A172 (cell line): ENCODE measurements at regions not wholly inside any gene's neighbourhood (a gene's known extent, or its start where the extent isn't known, plus 50 kb on each side); places are given as distances from the start of the nearest gene placed in this dataset.
"Not testable (repeated sequence)": the region's sequence is repeated elsewhere in the genome, so short reads cannot be mapped to it uniquely, and the experiment has no call there.

Source experiments
- DNase-seq: peaks from one replicate; pipeline ENCODE4 v3.0.0-alpha.2; 2015; ENCODE audit warnings: low spot score

GRCh38 chr7:76849887-76850563 is 182.1 kb downstream of the SPDYE17 start:
- not testable (repeated sequence) for DNase-seq

DNA sequence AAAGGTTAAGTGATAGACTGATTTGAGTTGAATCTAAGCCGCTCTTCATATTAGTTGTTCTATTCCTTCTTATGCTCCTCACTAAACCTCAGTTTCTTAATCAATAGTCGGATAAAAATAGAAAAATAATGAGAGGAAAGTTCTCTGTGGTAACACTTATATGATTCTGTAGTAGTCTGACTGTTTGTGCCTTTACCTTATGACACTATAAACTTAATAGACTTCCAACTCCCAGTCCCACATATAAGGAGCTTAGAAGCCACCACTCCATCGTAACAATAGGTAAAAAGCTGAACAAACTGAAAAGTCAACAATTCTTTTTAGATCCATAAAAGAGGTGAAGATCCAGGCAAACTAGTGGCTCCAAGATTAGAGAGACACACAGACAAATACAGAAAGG is 192.3 kb downstream of the SPDYE17 start:
- DNase-seq: not testable (repeated sequence)

DNA sequence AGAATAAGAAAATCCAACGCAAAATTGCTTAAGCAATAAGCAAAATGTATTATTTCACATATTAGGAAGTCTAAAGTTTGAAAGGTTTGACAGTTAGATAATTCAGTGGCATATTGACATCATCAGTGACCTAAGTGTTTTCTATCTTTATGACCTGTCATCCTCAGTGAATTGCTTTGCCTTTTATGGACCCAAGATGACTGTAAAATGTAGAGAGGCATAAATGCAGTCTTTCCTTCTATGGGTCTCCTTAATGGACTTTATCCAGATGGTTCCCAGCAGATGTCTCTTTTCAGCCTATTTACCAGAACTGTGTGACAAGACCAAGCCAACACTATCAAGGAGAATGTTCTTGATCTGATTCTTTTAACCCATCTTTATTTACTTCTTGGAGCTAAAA is 192.9 kb downstream of the SPDYE17 start:
- not testable (repeated sequence) for DNase-seq

DNA sequence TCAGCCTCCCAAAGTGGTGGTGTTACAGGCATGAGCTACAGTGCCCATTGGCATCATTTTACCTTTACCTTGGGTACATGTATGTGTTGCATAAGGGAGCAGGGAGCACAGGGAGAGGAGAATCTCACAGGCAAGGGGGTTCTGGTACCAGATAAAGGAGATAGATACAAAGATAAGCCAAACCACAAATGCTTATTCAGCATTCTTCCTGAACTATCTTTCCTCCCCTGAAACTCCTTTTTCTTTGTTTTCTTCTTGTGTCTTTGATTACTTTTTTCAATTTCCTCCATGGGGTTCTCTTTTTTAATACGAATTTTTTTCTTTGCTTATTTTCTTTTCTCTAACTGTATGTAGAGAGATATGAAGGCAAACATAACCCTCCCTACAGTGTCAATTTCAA is 193.8 kb downstream of the SPDYE17 start:
- DNase-seq: not testable (repeated sequence)

- DNase-seq: not testable (repeated sequence)
These were observed 202.2 kb upstream of the POMZP3 start for GRCh38 chr7:76829233-76829632.

DNA sequence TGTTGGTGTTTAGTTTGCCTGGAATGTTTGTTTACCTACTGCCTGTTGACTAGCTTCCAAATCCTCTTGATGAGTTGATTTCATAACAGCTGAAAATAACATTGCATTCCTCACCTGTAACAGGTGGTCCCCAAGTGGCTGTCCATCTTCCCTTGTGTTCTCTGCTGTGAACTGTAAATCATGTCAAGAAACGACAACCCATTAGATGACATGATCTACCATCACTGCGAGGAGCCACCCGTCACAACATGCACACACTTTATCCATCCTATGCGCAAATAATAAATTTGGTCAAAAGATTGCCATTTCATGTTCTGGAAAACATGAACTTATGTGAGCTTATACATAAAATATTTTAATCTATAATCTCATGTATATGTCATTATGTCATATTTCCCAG is 199.1 kb upstream of the POMZP3 start:
- not testable (repeated sequence) for DNase-seq

- DNase-seq: not testable (repeated sequence)
These were observed 182.8 kb upstream of the POMZP3 start for GRCh38 chr7:76809856-76810255.

- not testable (repeated sequence) for DNase-seq
These were observed 180.6 kb upstream of the POMZP3 start for GRCh38 chr7:76807588-76808100.

GRCh38 chr7:76806460-76806859 is 179.4 kb upstream of the POMZP3 start:
- not testable (repeated sequence) for DNase-seq

DNA sequence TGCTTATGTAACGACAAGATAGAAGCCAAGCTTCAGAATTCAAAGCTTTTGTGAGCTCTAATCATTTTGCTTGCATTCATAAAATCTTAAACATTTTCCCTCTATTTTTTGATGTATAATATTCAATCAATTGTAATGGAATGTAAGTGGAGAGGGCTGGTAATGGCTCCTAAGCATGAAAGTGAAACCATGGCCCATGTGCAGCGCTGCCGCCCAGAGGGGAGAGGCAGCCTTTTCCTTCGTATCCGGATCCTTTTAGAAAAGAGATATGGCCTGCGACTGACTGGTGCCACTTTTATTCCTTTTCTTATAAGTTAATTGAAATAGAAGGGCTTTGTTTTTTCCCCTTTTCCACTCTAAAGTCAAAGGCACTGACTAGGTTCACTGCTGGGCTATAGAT is 178.9 kb upstream of the POMZP3 start:
- DNase-seq: peak; percentile 16

GRCh38 chr7:76805262-76805661 is 178.2 kb upstream of the POMZP3 start:
- not testable (repeated sequence) for DNase-seq

- peak; percentile 16 for DNase-seq
These were observed 170.6 kb upstream of the POMZP3 start for GRCh38 chr7:76797639-76798038.

DNA sequence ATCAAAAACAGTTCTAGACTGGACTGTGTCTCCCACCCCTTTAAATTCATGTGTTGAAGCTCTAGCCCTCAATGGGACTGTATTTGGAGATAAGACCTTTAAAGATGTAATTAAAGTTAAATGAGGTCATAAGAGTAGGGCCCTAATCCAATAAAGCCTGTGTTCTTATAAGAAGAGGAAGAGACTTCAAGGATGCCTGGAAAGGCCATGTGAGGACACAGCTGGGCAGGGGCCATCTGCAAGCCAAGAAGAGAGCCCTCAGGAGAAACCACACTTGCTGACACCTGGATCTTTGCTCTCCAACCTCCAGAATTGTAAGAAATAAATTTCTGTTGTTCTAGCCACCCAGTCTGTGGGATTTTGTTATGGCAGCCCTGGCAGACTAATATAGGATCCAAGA is 153.6 kb upstream of the POMZP3 start:
- not testable (repeated sequence) for DNase-seq

GRCh38 chr7:76774279-76774678 is 147.2 kb upstream of the POMZP3 start:
- DNase-seq: not testable (repeated sequence)

DNA sequence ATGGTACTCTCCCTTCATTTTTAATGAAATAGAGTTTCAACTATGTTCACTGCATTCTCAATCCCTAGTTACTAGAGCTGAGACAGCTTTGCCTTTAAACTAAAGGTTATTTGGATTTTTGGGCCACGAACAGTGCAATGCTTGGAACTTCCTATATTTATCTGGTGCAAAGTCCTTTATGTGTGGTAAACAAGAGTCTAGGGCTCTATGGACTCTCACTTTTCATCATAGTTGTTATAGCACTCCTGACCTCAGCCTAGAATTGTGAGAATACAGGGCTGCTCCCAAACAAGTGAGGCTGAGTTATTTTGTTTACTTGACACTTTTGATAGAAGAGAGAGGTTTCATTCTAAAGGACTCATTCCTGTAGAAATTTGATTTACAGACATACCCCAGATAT is 144.9 kb upstream of the POMZP3 start:
- not testable (repeated sequence) for DNase-seq

DNA sequence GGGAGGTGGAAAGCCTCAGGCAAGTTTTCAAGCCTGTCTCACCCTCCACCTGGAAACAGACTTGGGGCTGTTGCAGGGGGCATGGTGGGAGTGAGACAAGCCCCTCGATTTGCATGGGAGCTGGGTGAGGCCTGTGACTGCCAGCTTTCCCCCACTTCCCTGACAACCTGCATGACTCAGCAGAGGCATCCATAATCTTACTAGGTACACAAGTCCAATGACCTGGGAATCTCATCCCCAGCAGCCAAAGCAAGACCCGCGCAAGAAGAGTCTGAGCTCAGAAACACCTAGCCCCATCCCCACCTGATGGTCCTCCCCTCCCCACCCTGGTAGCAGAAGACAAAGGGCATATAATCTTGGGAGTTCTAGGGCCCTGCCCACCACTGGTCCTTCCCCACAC is 136.9 kb upstream of the POMZP3 start:
- DNase-seq: not testable (repeated sequence)

DNA sequence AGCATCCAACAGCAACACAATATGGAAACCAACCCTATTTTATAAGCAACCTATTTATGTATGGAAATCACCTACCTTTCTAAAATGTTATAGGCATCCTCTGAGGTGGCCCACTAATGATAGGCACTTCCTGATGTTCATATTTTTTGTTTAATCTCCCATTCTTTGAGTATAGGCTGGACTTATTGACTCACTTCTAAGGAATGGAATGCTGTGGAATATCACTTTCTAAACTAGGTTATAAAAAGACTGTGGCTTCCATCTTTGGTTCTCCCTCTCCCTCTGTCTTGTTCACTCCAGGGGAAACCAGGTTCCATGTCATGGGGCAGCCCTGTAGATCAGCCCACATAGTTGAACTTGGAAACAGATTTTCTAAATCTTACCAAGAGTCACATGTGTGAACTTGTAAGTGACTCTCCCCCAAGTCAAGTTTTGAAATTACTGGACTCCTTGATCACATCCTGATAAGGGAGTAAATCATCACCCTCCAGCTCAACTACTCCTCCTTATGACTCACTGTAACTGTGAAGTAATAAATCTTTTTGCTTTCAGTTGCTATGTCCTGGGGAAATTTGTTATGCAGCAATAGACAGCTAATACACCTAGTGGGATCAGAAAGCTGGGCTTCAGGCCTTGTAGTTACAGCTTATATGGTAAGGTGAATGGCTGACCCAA is 133.6 kb upstream of the POMZP3 start:
- peak; percentile 44 for DNase-seq

DNA sequence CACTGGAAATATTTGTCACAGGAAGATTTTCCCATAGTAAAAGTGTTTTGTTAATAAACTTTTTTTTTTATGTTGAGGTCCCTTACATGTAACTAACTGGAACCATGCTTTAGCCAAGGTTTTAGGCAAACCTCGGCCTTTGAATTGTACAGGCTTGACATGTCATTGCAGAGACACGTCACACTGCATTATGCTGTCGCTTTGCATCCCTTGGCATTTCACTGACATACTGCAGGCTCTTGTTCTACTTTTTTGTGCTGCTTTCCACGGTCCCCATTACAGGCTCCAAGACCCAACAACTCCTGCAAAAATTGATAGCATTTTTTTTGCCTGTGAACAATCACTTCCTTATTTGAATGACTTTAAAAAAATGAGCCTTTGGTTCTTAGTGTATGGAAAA is 112.5 kb upstream of the POMZP3 start:
- DNase-seq: not testable (repeated sequence)

DNA sequence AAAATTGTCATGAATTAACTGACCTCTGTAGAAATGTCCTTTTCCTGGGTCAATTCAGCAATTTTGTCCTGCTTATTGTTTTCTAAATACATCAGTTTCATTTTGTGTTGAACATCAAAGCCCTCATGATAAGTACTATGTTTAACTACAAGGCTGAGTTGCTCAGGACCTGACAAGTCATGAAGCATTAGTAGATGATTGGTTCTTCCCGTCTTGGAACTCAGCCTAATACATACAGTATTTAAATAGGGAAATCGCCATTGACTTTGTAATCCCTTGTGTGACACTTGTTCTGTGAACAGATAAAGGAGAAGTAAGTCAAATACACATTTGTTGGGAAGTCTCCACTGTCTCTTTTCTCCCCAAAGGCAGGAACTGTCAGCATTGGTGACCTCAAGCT is 109.6 kb upstream of the POMZP3 start:
- DNase-seq: not testable (repeated sequence)

DNA sequence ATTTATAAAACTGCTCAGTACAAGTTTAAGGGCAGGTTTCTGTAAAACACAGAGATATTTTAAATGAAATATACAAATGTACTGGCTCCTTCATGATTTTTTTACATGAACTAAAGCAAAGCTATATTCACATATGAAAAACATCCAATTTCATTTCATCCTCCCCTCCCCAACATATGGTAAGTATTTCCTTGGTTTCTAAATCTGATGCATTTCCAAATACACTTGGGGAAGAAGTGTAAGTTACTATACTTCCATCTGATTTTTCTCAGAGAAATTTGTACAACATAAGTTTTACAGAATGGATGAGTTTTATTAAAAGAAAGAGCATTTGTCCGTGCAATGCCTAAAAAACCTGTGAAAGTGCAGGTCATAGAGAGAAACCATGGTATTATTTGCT is 109.0 kb upstream of the POMZP3 start:
- not testable (repeated sequence) for DNase-seq

DNA sequence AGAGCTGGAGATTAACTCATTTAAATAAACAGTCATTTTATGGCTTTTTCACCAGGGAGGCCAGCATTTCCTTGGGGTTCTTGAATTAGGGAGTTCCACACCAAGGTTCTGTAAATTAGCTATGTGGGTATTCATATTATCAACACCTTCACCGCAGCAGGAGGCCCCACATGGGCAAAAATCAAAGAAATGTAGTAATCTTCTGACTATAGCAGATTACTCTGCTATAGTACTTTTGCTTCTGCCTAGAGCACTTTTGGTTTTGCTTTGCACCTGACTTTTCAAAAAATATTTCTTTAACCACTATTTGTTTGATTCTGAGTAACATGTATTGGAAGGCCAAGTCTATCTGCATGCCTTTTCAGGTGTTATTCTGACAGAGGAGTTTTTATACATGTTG is 108.6 kb upstream of the POMZP3 start:
- not testable (repeated sequence) for DNase-seq

DNA sequence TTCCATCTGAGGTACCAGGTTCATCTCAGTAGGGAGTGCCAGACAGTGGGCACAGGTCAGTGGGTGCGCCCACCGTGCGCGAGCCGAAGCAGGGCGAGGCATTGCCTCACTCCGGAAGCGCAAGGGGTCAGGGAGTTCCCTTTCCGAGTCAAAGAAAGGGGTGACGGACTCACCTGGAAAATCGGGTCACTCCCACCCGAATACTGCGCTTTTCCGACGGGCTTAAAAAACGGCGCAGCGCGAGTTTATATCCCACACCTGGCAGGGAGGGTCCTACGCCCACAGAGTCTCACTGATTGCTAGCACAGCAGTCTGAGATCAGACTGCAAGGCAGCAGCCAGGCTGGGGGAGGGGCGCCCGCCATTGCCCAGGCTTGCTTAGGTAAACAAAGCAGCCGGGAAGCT is 101.5 kb upstream of the POMZP3 start:
- DNase-seq: not testable (repeated sequence)

- not testable (repeated sequence) for DNase-seq
These were observed 96.8 kb upstream of the POMZP3 start for GRCh38 chr7:76723928-76724327.
